Transverse colon (tissue), 4 donors: ENCODE measurements at regions not wholly inside any gene's neighbourhood (a gene's known extent, or its start where the extent isn't known, plus 50 kb on each side); places are given as distances from the start of the nearest gene placed in this dataset.

Experiments
- DNase-seq: peaks from one replicate; pipeline ENCODE4 v3.0.0-alpha.2; 2019
- H3K27ac ChIP-seq, 4 donors: fragments of 200-600 bp; sonication (generic); 2 replicates each; pipeline ENCODE4 v1.5.1; 2016 to 2018; ENCODE audit warnings: inconsistent platforms in 4 of 4
- H3K27me3 ChIP-seq: fragments of 200-600 bp; sonication (generic); 2 replicates; pipeline ENCODE4 v1.5.1; 2017; ENCODE audit warnings: inconsistent platforms
- H3K36me3 ChIP-seq, 4 donors: fragments of 200-600 bp; sonication (generic); 2 replicates each; pipeline ENCODE4 v1.5.1; 2017 to 2019; ENCODE audit warnings: inconsistent platforms in 4 of 4
- H3K4me1 ChIP-seq, 4 donors: fragments of 200-600 bp; sonication (generic); 2 replicates each; pipeline ENCODE4 v1.5.1; 2017 to 2020; ENCODE audit warnings: inconsistent platforms in 4 of 4
- H3K4me3 ChIP-seq, 4 donors: fragments of 200-600 bp; sonication (generic); 1 replicate in 1 of 4; 2 replicates in 3 of 4; pipeline versions ENCODE4 v1.5.1 to v1.6.1; 2017 to 2019; ENCODE audit warnings: inconsistent platforms in 4 of 4
- H3K9me3 ChIP-seq, 2 donors: fragments of 200-600 bp; sonication (generic); 2 replicates each; pipeline ENCODE4 v1.5.1; 2017 to 2019; ENCODE audit warnings: inconsistent platforms in 2 of 2
- EP300 ChIP-seq: sonication (generic); formaldehyde crosslinking; IDR thresholded peaks from one replicate; pipeline ENCODE4 v1.6.1; 2017; ENCODE audit warnings: antibody characterized with exemption, low read depth
- POLR2A ChIP-seq: fragments of 450-650 bp; IDR thresholded peaks from one replicate; pipeline ENCODE4 v1.6.1; 2016; ENCODE audit warnings: antibody characterized with exemption, mild to moderate bottlenecking, moderate library complexity
- POLR2AphosphoS5 ChIP-seq, 3 donors: sonication (generic); formaldehyde crosslinking; IDR thresholded peaks; one replicate each; pipeline ENCODE4 v1.6.1; 2016; ENCODE audit warnings: antibody characterized with exemption in 3 of 3
- WGBS, 2 donors: methylation state at CpG; one replicate each; pipeline ENCODE4 v1.1.5; 2018; ENCODE audit warnings: low coverage in 1 of 2; 5-methylcytosine and 5-hydroxymethylcytosine counted together
- in situ Hi-C, 4 donors: fragments of 200-750 bp; cut with MboI; loops; one replicate each; pipeline versions ENCODE4 v1.15.0 to v1.15.1; 2017; ENCODE audit warnings: low sequenced_read_pairs in 3 of 4, low pct_ligation_motif_present in 1 of 4, low pct_unique_long_range_greater_than_20kb in 1 of 4
- intact Hi-C: fragments of 100-400 bp; cut with DNase I; formaldehyde crosslinking; loops from one replicate; pipeline ENCODE4 v1.15.1; 2023; ENCODE audit warnings: low total_unique reads
- TF ChIP-seq, protein P1 (sequence below), 5 experiments: fragments of 200-600 bp in 3 of 5; fragments of 450-650 bp in 2 of 5; sonication (generic) in 3 of 5; IDR thresholded peaks; 1 replicate in 2 of 5; 2 replicates in 3 of 5; pipeline ENCODE4 v1.5.1; 2016 to 2017; ENCODE audit warnings: antibody characterized with exemption in 5 of 5, inconsistent platforms in 3 of 5, mild to moderate bottlenecking in 2 of 5, moderate library complexity in 1 of 5

DNA sequence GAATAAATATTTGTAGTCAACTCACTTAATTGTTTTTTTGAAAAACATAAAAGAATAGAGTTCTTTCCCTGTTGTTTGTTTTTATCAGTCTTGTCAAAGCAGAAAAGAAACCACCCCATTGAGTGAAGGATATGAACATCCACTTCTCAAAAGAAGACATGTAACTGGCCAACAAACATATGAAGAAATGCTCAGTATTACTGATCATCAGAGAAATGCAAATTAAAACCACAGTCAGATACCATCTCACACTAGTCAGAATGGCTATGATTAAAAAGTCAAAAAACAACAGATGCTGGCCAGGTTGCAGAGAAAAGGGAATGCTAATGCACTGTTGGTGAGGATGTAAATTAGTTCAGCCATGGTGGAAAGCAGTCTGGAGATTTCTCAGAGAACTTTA is 326.1 kb upstream of the EMCN start:
- DNase-seq = no peak
- Histone ChIP-seq H3K4me3 (no peak overlapping the region), H3K36me3 (no peaks in the 10 kb centered on the region), H3K27ac (no peak overlapping the region), H3K9me3 (no peaks in the 10 kb centered on the region), H3K27me3 (no peaks in the 10 kb centered on the region), H3K4me1 (no peaks in the 10 kb centered on the region)
- no peak for TF ChIP-seq POLR2A
- no peak for TF ChIP-seq POLR2AphosphoS5 (IDR thresholded peaks at IDR 0.05)
- no peak for TF ChIP-seq EP300
- TF ChIP-seq, protein P1, sequence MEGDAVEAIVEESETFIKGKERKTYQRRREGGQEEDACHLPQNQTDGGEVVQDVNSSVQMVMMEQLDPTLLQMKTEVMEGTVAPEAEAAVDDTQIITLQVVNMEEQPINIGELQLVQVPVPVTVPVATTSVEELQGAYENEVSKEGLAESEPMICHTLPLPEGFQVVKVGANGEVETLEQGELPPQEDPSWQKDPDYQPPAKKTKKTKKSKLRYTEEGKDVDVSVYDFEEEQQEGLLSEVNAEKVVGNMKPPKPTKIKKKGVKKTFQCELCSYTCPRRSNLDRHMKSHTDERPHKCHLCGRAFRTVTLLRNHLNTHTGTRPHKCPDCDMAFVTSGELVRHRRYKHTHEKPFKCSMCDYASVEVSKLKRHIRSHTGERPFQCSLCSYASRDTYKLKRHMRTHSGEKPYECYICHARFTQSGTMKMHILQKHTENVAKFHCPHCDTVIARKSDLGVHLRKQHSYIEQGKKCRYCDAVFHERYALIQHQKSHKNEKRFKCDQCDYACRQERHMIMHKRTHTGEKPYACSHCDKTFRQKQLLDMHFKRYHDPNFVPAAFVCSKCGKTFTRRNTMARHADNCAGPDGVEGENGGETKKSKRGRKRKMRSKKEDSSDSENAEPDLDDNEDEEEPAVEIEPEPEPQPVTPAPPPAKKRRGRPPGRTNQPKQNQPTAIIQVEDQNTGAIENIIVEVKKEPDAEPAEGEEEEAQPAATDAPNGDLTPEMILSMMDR (IDR thresholded peaks at IDR 0.05) = no peak
- in situ Hi-C loops = no loop called here
- intact Hi-C loops = no loop called here

DNA sequence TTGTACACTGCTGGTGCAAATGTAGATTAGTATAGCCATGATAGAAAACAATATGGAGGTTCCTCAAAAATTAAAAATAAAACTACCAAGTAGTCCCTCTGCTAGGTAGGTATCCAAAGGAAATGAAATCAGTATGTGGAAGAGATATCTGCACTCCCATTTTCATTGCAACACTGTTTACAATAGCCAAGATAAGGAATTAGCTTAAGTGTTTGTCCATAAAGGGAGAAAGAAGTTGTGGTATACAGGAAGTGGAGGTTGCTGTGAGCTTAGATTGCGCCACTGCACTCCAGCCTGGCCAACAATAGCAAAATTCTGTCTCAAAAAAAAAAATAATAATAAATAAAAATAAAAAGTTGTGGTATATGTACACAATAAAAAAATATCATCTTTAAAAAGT is 325.0 kb upstream of the EMCN start:
- intact Hi-C loops (no loop called here), in situ Hi-C loops (no loop called here)
- no peaks in the 10 kb centered on the region for H3K4me1 ChIP-seq
- no peak overlapping the region for H3K27ac ChIP-seq
- no peaks in the 10 kb centered on the region for H3K27me3 ChIP-seq
- WGBS, 2 donors = 90 to 96% methylated on average over 1 of the region's 1 CpG
- TF ChIP-seq, protein P1 (IDR thresholded peaks at IDR 0.05) = no peak
- no peak for TF ChIP-seq EP300
- TF ChIP-seq POLR2A = no peak
- TF ChIP-seq POLR2AphosphoS5 (IDR thresholded peaks at IDR 0.05) = no peak
- no peak overlapping the region for H3K4me3 ChIP-seq
- no peak for DNase-seq
- no peaks in the 10 kb centered on the region for H3K36me3 ChIP-seq
- H3K9me3 ChIP-seq = no peaks in the 10 kb centered on the region

DNA sequence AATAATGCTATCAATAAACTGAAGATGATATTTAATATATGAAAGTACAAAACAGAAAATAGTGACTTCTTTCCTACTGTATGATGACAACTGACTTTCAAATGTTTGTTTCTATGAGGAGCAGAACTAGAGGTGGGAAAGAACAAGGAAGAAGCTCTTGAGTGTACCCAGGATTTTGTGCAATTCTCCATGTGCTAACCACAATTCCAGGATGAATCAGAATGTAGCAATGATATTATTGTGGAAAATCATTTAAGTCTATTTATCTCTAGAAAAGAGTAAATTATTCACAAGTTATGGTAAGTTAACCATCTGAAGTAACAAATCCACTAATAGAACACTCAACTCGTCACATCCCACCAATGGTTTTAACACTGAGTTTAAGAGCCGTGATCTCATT is 324.1 kb upstream of the EMCN start:
- H3K27ac ChIP-seq = no peak overlapping the region
- TF ChIP-seq POLR2AphosphoS5 (IDR thresholded peaks at IDR 0.05) = no peak
- TF ChIP-seq, protein P1 (IDR thresholded peaks at IDR 0.05) = no peak
- TF ChIP-seq EP300 = no peak
- no peak for TF ChIP-seq POLR2A
- DNase-seq = no peak
- intact Hi-C loops (no loop called here), in situ Hi-C loops (no loop called here)
- H3K4me3 ChIP-seq = no peak overlapping the region
- no peaks in the 10 kb centered on the region for H3K27me3 ChIP-seq
- no peaks in the 10 kb centered on the region for H3K4me1 ChIP-seq
- 85 to 92% methylated on average over 2 of the region's 2 CpGs for WGBS, 2 donors
- no peaks in the 10 kb centered on the region for H3K36me3 ChIP-seq
- H3K9me3 ChIP-seq = no peaks in the 10 kb centered on the region

DNA sequence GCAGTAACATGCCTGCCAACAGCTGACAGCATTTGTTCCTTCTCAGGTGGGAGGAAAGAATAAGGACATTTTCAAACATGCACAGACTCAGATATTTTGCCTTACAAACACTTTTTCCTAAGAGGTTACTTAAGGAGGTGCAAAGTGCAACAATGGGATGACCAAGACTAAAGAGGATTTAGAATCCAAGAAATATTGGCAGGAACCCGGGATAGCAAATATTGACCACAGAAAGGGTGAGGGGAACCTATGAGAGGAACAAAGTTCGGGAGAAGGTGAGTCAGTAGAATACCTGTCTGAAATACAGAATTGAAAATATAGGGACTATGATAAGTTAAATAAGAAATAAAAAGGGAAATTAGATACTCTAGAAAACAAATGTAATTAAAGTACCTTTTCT is 321.9 kb upstream of the EMCN start:
- WGBS, 2 donors = 86 to 94% methylated on average over 2 of the region's 2 CpGs
- intact Hi-C loops = no loop called here
- no peak for DNase-seq

More for the DNA sequence above, 321.9 kb upstream of the EMCN start:
- H3K36me3 ChIP-seq = no peaks in the 10 kb centered on the region
- H3K4me3 ChIP-seq = no peak overlapping the region
- no peaks in the 10 kb centered on the region for H3K9me3 ChIP-seq
- H3K27me3 ChIP-seq = no peaks in the 10 kb centered on the region
- TF ChIP-seq, protein P1 (IDR thresholded peaks at IDR 0.05) = no peak
- no peak for TF ChIP-seq EP300
- no peak for TF ChIP-seq POLR2AphosphoS5 (IDR thresholded peaks at IDR 0.05)
- no peak for TF ChIP-seq POLR2A
- H3K4me1 ChIP-seq = no peaks in the 10 kb centered on the region
- no peak overlapping the region for H3K27ac ChIP-seq
- in situ Hi-C loops = no loop called here
